ENCODE measurements at regions not wholly inside any gene's neighbourhood (a gene's known extent, or its start where the extent isn't known, plus 50 kb on each side); places are given as distances from the start of the nearest gene placed in this dataset.

- no peak for DNase-seq (ENCODE audit: low read depth in 2 of 2)
These were observed 51.5 kb upstream of the ANTXR2 start for GRCh38 chr4:80124246-80125211.
